Vagina (tissue), 2 donors: ENCODE measurements at regions not wholly inside any gene's neighbourhood (a gene's known extent, or its start where the extent isn't known, plus 50 kb on each side); places are given as distances from the start of the nearest gene placed in this dataset.

Experiments used
- DNase-seq, 2 donors: peaks; one replicate each; pipeline ENCODE4 v3.0.0-alpha.2; 2017; ENCODE audit errors: extremely low spot score in 2 of 2
- H3K27ac ChIP-seq: fragments of 200-600 bp; sonication (generic); one replicate; pipeline ENCODE4 v1.5.1; 2019
- H3K27me3 ChIP-seq: fragments of 200-600 bp; sonication (generic); one replicate; pipeline ENCODE4 v1.5.1; 2019
- H3K36me3 ChIP-seq, 2 donors: fragments of 200-600 bp; sonication (generic); one replicate each; pipeline ENCODE4 v1.5.1; 2017 to 2019
- H3K4me1 ChIP-seq: fragments of 200-600 bp; sonication (generic); one replicate; pipeline ENCODE4 v1.5.1; 2019
- H3K4me3 ChIP-seq, 2 donors: fragments of 200-600 bp; sonication (generic); 1 replicate in 1 of 2; 2 replicates in 1 of 2; pipeline ENCODE4 v1.5.1; 2016 to 2019
- H3K9me3 ChIP-seq: fragments of 200-600 bp; sonication (generic); one replicate; pipeline ENCODE4 v1.5.1; 2019
- CTCF ChIP-seq, 3 experiments: fragments of 450-650 bp in 2 of 3; fragments of 200-600 bp in 1 of 3; sonication (generic) in 1 of 3; IDR thresholded peaks; one replicate each; pipeline ENCODE4 v1.5.1; 2017 to 2019; ENCODE audit warnings: antibody characterized with exemption in 3 of 3, mild to moderate bottlenecking in 2 of 3, moderate library complexity in 2 of 3
- POLR2A ChIP-seq, 2 donors: fragments of 450-650 bp; IDR thresholded peaks; one replicate each; pipeline ENCODE4 v1.6.1; 2017; ENCODE audit warnings: antibody characterized with exemption in 2 of 2, mild to moderate bottlenecking in 2 of 2, moderate library complexity in 2 of 2
- POLR2AphosphoS5 ChIP-seq, 2 donors: sonication (generic); formaldehyde crosslinking; IDR thresholded peaks; one replicate each; pipeline ENCODE4 v1.9.0; 2017; ENCODE audit warnings: antibody characterized with exemption in 2 of 2, mild to moderate bottlenecking in 2 of 2, low read depth in 1 of 2; ENCODE audit not compliant: insufficient read depth in 1 of 2
- intact Hi-C: fragments of 100-400 bp; cut with DNase I; formaldehyde crosslinking; loops from one replicate; pipeline ENCODE4 v1.15.1; 2023

GRCh38 chr10:65396997-65397396, 1528.8 kb upstream of the LRRTM3 start:
- Histone ChIP-seq H3K4me3 (no peak overlapping the region), H3K27ac (no peak overlapping the region), H3K36me3 (no peaks in the 10 kb centered on the region), H3K27me3 (no peaks in the 10 kb centered on the region), H3K4me1 (no peaks in the 10 kb centered on the region), H3K9me3 (no peaks in the 10 kb centered on the region)
- TF ChIP-seq CTCF (IDR thresholded peaks at IDR 0.05) (no peak), POLR2AphosphoS5 (IDR thresholded peaks at IDR 0.05; ENCODE audit: insufficient read depth in 1 of 2, low read depth in 1 of 2) (no peak), POLR2A (IDR thresholded peaks at IDR 0.05) (no peak)
- intact Hi-C loops = no loop called here
- no peak for DNase-seq

GRCh38 chr10:65408401-65408800, 1517.4 kb upstream of the LRRTM3 start:
- TF ChIP-seq POLR2AphosphoS5 (IDR thresholded peaks at IDR 0.05; ENCODE audit: insufficient read depth in 1 of 2, low read depth in 1 of 2) (no peak), CTCF (IDR thresholded peaks at IDR 0.05) (no peak), POLR2A (IDR thresholded peaks at IDR 0.05) (no peak)
- Histone ChIP-seq H3K27ac (no peak overlapping the region), H3K4me3 (no peak overlapping the region), H3K4me1 (no peaks in the 10 kb centered on the region), H3K9me3 (no peaks in the 10 kb centered on the region), H3K36me3 (no peaks in the 10 kb centered on the region), H3K27me3 (no peaks in the 10 kb centered on the region)
- intact Hi-C loops = no loop called here
- no peak for DNase-seq

GRCh38 chr10:65413001-65413400, 1512.8 kb upstream of the LRRTM3 start:
- H3K4me1 ChIP-seq = no peaks in the 10 kb centered on the region
- H3K9me3 ChIP-seq = no peaks in the 10 kb centered on the region
- H3K4me3 ChIP-seq = no peak overlapping the region
- no peaks in the 10 kb centered on the region for H3K27me3 ChIP-seq
- H3K27ac ChIP-seq = no peak overlapping the region
- no peak for TF ChIP-seq POLR2A (IDR thresholded peaks at IDR 0.05)
- no peak for TF ChIP-seq POLR2AphosphoS5 (IDR thresholded peaks at IDR 0.05; ENCODE audit: insufficient read depth in 1 of 2, low read depth in 1 of 2)
- no peak for TF ChIP-seq CTCF (IDR thresholded peaks at IDR 0.05)
- H3K36me3 ChIP-seq = no peaks in the 10 kb centered on the region
- DNase-seq = no peak
- intact Hi-C loops = no loop called here

- TF ChIP-seq POLR2A (IDR thresholded peaks at IDR 0.05) (no peak), POLR2AphosphoS5 (IDR thresholded peaks at IDR 0.05; ENCODE audit: insufficient read depth in 1 of 2, low read depth in 1 of 2) (no peak), CTCF (IDR thresholded peaks at IDR 0.05) (no peak)
- H3K9me3 ChIP-seq = no peaks in the 10 kb centered on the region
- no peaks in the 10 kb centered on the region for H3K36me3 ChIP-seq
- H3K27me3 ChIP-seq = no peaks in the 10 kb centered on the region
- H3K4me3 ChIP-seq = no peak overlapping the region
- no peak for DNase-seq
- intact Hi-C loops = no loop called here
- H3K27ac ChIP-seq = no peak overlapping the region
- H3K4me1 ChIP-seq = no peaks in the 10 kb centered on the region
Measured at GRCh38 chr10:65415318-65415717, 1510.5 kb upstream of the LRRTM3 start.

- intact Hi-C loops = no loop called here
- Histone ChIP-seq H3K4me3 (no peak overlapping the region), H3K4me1 (no peaks in the 10 kb centered on the region), H3K27ac (no peak overlapping the region), H3K27me3 (no peaks in the 10 kb centered on the region), H3K36me3 (no peaks in the 10 kb centered on the region), H3K9me3 (no peaks in the 10 kb centered on the region)
- TF ChIP-seq POLR2A (IDR thresholded peaks at IDR 0.05) = no peak
- TF ChIP-seq POLR2AphosphoS5 (IDR thresholded peaks at IDR 0.05; ENCODE audit: insufficient read depth in 1 of 2, low read depth in 1 of 2) = no peak
- no peak for TF ChIP-seq CTCF (IDR thresholded peaks at IDR 0.05)
- DNase-seq = no peak
Measured at GRCh38 chr10:65416094-65416493, 1509.7 kb upstream of the LRRTM3 start.
